UCSD-AML1 (cell line): ENCODE measurements at regions not wholly inside any gene's neighbourhood (a gene's known extent, or its start where the extent isn't known, plus 50 kb on each side); places are given as distances from the start of the nearest gene placed in this dataset.
"Not testable (repeated sequence)": the region's sequence is repeated elsewhere in the genome, so short reads cannot be mapped to it uniquely, and the experiment has no call there.

Source experiments
- DNase-seq: peaks from one replicate; lab custom pipeline; 2025; ENCODE audit not compliant: unreplicated experiment; lab: John Stamatoyannopoulos, UW

GRCh38 chr14:86780461-86780860 is 1212.5 kb downstream of the GALC start:
- no peak for DNase-seq

- DNase-seq, result no peak
These were observed 1213.6 kb downstream of the GALC start for GRCh38 chr14:86779416-86779815.

- DNase-seq, result no peak
These were observed 1214.9 kb downstream of the GALC start for GRCh38 chr14:86777963-86778602.

- not testable (repeated sequence) for DNase-seq
These were observed 1217.1 kb downstream of the GALC start for GRCh38 chr14:86775896-86776295.

GRCh38 chr14:86774916-86775315 is 1218.1 kb downstream of the GALC start:
- DNase-seq, result no peak

- DNase-seq, result no peak
These were observed 1220.9 kb downstream of the GALC start for GRCh38 chr14:86772075-86772474.

- no peak for DNase-seq
These were observed 1222.8 kb downstream of the GALC start for GRCh38 chr14:86770186-86770585.

- no peak for DNase-seq
These were observed 1226.5 kb downstream of the GALC start for GRCh38 chr14:86766469-86766868.

GRCh38 chr14:86761611-86762010 is 1231.4 kb downstream of the GALC start:
- DNase-seq, result no peak

- DNase-seq, result no peak
These were observed 1226.7 kb downstream of the FLRT2 start for GRCh38 chr14:86756521-86757190.

- not testable (repeated sequence) for DNase-seq
These were observed 1220.5 kb downstream of the FLRT2 start for GRCh38 chr14:86750488-86750887.

GRCh38 chr14:86739761-86740160 is 1209.8 kb downstream of the FLRT2 start:
- no peak for DNase-seq

GRCh38 chr14:86731427-86731826 is 1201.5 kb downstream of the FLRT2 start:
- DNase-seq, result not testable (repeated sequence)

GRCh38 chr14:86723254-86723624 is 1193.3 kb downstream of the FLRT2 start:
- DNase-seq, result no peak

GRCh38 chr14:86722612-86723253 is 1192.8 kb downstream of the FLRT2 start:
- no peak for DNase-seq

GRCh38 chr14:86714575-86714974 is 1184.6 kb downstream of the FLRT2 start:
- DNase-seq, result no peak

- no peak for DNase-seq
These were observed 1184.2 kb downstream of the FLRT2 start for GRCh38 chr14:86714153-86714552.

GRCh38 chr14:86712727-86713126 is 1182.8 kb downstream of the FLRT2 start:
- no peak for DNase-seq

- DNase-seq, result no peak
These were observed 1182.2 kb downstream of the FLRT2 start for GRCh38 chr14:86712176-86712575.

- DNase-seq, result no peak
These were observed 1178.9 kb downstream of the FLRT2 start for GRCh38 chr14:86708846-86709339.

GRCh38 chr14:86707071-86707470 is 1177.1 kb downstream of the FLRT2 start:
- DNase-seq, result no peak

- no peak for DNase-seq
These were observed 1153.6 kb downstream of the FLRT2 start for GRCh38 chr14:86683561-86683960.
